ENCODE measurements at regions not wholly inside any gene's neighbourhood (a gene's known extent, or its start where the extent isn't known, plus 50 kb on each side); places are given as distances from the start of the nearest gene placed in this dataset.
"Not testable (repeated sequence)": the region's sequence is repeated elsewhere in the genome, so short reads cannot be mapped to it uniquely, and the experiment has no call there.

GRCh38 chr2:4144731-4145130 is 441.4 kb downstream of the DCDC2C start:
- DNase-seq, result no peak

GRCh38 chr2:4151521-4151920 is 448.1 kb downstream of the DCDC2C start:
- no peak for DNase-seq

- DNase-seq, result no peak
These were observed 448.7 kb downstream of the DCDC2C start for GRCh38 chr2:4152051-4152450.

- no peak for DNase-seq
These were observed 465.5 kb downstream of the DCDC2C start for GRCh38 chr2:4168834-4169233.

GRCh38 chr2:4174796-4175195 is 471.4 kb downstream of the DCDC2C start:
- no peak for DNase-seq

GRCh38 chr2:4175343-4175742 is 472.0 kb downstream of the DCDC2C start:
- DNase-seq, result no peak

- DNase-seq, result no peak
These were observed 477.3 kb downstream of the DCDC2C start for GRCh38 chr2:4180631-4181030.

- no peak for DNase-seq
These were observed 477.7 kb downstream of the DCDC2C start for GRCh38 chr2:4181062-4181461.

- no peak for DNase-seq
These were observed 485.2 kb downstream of the DCDC2C start for GRCh38 chr2:4188561-4188960.

GRCh38 chr2:4190548-4190947 is 487.2 kb downstream of the DCDC2C start:
- no peak for DNase-seq

- DNase-seq, result no peak
These were observed 488.7 kb downstream of the DCDC2C start for GRCh38 chr2:4192119-4192518.

GRCh38 chr2:4214444-4215205 is 511.2 kb downstream of the DCDC2C start:
- DNase-seq, result no peak

GRCh38 chr2:4217737-4218136 is 514.4 kb downstream of the DCDC2C start:
- no peak for DNase-seq

GRCh38 chr2:4219101-4219500 is 515.7 kb downstream of the DCDC2C start:
- no peak for DNase-seq

GRCh38 chr2:4219571-4219970 is 516.2 kb downstream of the DCDC2C start:
- DNase-seq, result no peak

GRCh38 chr2:4221434-4221833 is 518.1 kb downstream of the DCDC2C start:
- DNase-seq, result no peak

- no peak for DNase-seq
These were observed 518.5 kb downstream of the DCDC2C start for GRCh38 chr2:4221845-4222244.

- DNase-seq, result not testable (repeated sequence)
These were observed 541.0 kb downstream of the DCDC2C start for GRCh38 chr2:4244422-4244821.

- DNase-seq, result no peak
These were observed 543.2 kb downstream of the DCDC2C start for GRCh38 chr2:4246364-4247131.

GRCh38 chr2:4247791-4248190 is 544.4 kb downstream of the DCDC2C start:
- DNase-seq, result no peak

- DNase-seq, result no peak
These were observed 552.1 kb downstream of the DCDC2C start for GRCh38 chr2:4255491-4255890.

- no peak for DNase-seq
These were observed 553.0 kb downstream of the DCDC2C start for GRCh38 chr2:4256351-4256750.

GRCh38 chr2:4258563-4258962 is 555.2 kb downstream of the DCDC2C start:
- no peak for DNase-seq

- no peak for DNase-seq
These were observed 562.6 kb downstream of the DCDC2C start for GRCh38 chr2:4265936-4266335.
